Activated CD4-positive, alpha-beta memory T cell treated with anti-CD3 and anti-CD28 coated beads, Interleukin-2, amount 10 ng/mL, durations not matched to agents 7 days and 5 days (primary cell): ENCODE measurements at regions not wholly inside any gene's neighbourhood (a gene's known extent, or its start where the extent isn't known, plus 50 kb on each side); places are given as distances from the start of the nearest gene placed in this dataset.
"Not testable (repeated sequence)": the region's sequence is repeated elsewhere in the genome, so short reads cannot be mapped to it uniquely, and the experiment has no call there.

Experiments used
- CTCF ChIA-PET: fragments of 350-600 bp; sonication (Branson Sonifier 250); formaldehyde crosslinking; loops from one replicate; lab custom pipeline; 2021; ENCODE audit warnings: antibody characterized with exemption, inconsistent platforms; lab: Charles Lee
- POLR2A ChIA-PET: fragments of 350-600 bp; sonication (Branson Sonifier 250); formaldehyde crosslinking; loops from one replicate; lab custom pipeline; 2021; ENCODE audit warnings: antibody characterized with exemption; lab: Charles Lee
- DNase-seq: peaks from one replicate; pipeline ENCODE4 v3.0.0-alpha.2; 2020
- H3K27ac Mint-ChIP-seq: one replicate; pipeline ENCODE4 v1.8.0; 2021; ENCODE audit warnings: mild to moderate bottlenecking, mixed read lengths
- H3K27me3 Mint-ChIP-seq: one replicate; pipeline ENCODE4 v1.8.0; 2021; ENCODE audit warnings: mixed read lengths
- H3K36me3 Mint-ChIP-seq: one replicate; pipeline ENCODE4 v1.8.0; 2021; ENCODE audit warnings: low read depth, mixed read lengths
- H3K4me1 Mint-ChIP-seq: one replicate; pipeline ENCODE4 v1.8.0; 2021; ENCODE audit warnings: mixed read lengths
- H3K4me3 Mint-ChIP-seq: one replicate; pipeline ENCODE4 v1.8.0; 2021; ENCODE audit warnings: mild to moderate bottlenecking, mixed read lengths
- H3K9me3 Mint-ChIP-seq: one replicate; pipeline ENCODE4 v1.8.0; 2021; ENCODE audit warnings: mixed read lengths

GRCh38 chr2:154555710-154556109, 142.8 kb upstream of the KCNJ3 start:
- H3K27ac Mint-ChIP-seq, result no peak overlapping the region
- H3K9me3 Mint-ChIP-seq, result no peaks in the 10 kb centered on the region
- no peak for DNase-seq
- H3K4me3 Mint-ChIP-seq, result no peak overlapping the region
- ChIA-PET POLR2A (no interaction called here), CTCF (no interaction called here)
- H3K4me1 Mint-ChIP-seq, result no peaks in the 10 kb centered on the region
- H3K36me3 Mint-ChIP-seq, result no peaks in the 10 kb centered on the region
- no peaks in the 10 kb centered on the region for H3K27me3 Mint-ChIP-seq

- Mint-ChIP-seq H3K9me3 (no peaks in the 10 kb centered on the region), H3K4me3 (no peak overlapping the region), H3K36me3 (no peaks in the 10 kb centered on the region), H3K27ac (no peak overlapping the region), H3K4me1 (no peaks in the 10 kb centered on the region), H3K27me3 (no peaks in the 10 kb centered on the region)
- no peak for DNase-seq
- ChIA-PET CTCF (no interaction called here), POLR2A (no interaction called here)
Measured at GRCh38 chr2:154556146-154556545, 142.3 kb upstream of the KCNJ3 start.

GRCh38 chr2:154556607-154557006, 141.9 kb upstream of the KCNJ3 start:
- H3K4me3 Mint-ChIP-seq, result no peak overlapping the region
- no peaks in the 10 kb centered on the region for H3K4me1 Mint-ChIP-seq
- CTCF ChIA-PET, result no interaction called here
- POLR2A ChIA-PET, result no interaction called here
- H3K27me3 Mint-ChIP-seq, result no peaks in the 10 kb centered on the region
- H3K27ac Mint-ChIP-seq, result no peak overlapping the region
- no peaks in the 10 kb centered on the region for H3K36me3 Mint-ChIP-seq
- H3K9me3 Mint-ChIP-seq, result no peaks in the 10 kb centered on the region
- no peak for DNase-seq

GRCh38 chr2:154557906-154558305, 140.6 kb upstream of the KCNJ3 start:
- no peak for DNase-seq
- ChIA-PET POLR2A (no interaction called here), CTCF (no interaction called here)
- H3K4me3 Mint-ChIP-seq, result no peak overlapping the region
- no peaks in the 10 kb centered on the region for H3K9me3 Mint-ChIP-seq
- H3K27ac Mint-ChIP-seq, result no peak overlapping the region
- H3K36me3 Mint-ChIP-seq, result no peaks in the 10 kb centered on the region
- no peaks in the 10 kb centered on the region for H3K4me1 Mint-ChIP-seq
- no peaks in the 10 kb centered on the region for H3K27me3 Mint-ChIP-seq

GRCh38 chr2:154565433-154565832, 133.1 kb upstream of the KCNJ3 start:
- DNase-seq, result no peak
- ChIA-PET CTCF (no interaction called here), POLR2A (no interaction called here)
- H3K4me1 Mint-ChIP-seq, result no peaks in the 10 kb centered on the region
- H3K4me3 Mint-ChIP-seq, result no peak overlapping the region
- H3K27ac Mint-ChIP-seq, result no peak overlapping the region
- H3K36me3 Mint-ChIP-seq, result no peaks in the 10 kb centered on the region
- peaks cover 7% of the 10 kb centered on the region for H3K9me3 Mint-ChIP-seq
- H3K27me3 Mint-ChIP-seq, result no peaks in the 10 kb centered on the region

GRCh38 chr2:154568413-154568812, 130.1 kb upstream of the KCNJ3 start:
- peaks cover 7% of the 10 kb centered on the region for H3K9me3 Mint-ChIP-seq
- no peak overlapping the region for H3K27ac Mint-ChIP-seq
- DNase-seq, result no peak
- H3K4me3 Mint-ChIP-seq, result no peak overlapping the region
- H3K27me3 Mint-ChIP-seq, result no peaks in the 10 kb centered on the region
- CTCF ChIA-PET, result no interaction called here
- POLR2A ChIA-PET, result no interaction called here
- no peaks in the 10 kb centered on the region for H3K4me1 Mint-ChIP-seq
- no peaks in the 10 kb centered on the region for H3K36me3 Mint-ChIP-seq

- CTCF ChIA-PET, result no interaction called here
- Mint-ChIP-seq H3K27me3 (no peaks in the 10 kb centered on the region), H3K4me3 (no peak overlapping the region), H3K9me3 (peaks cover 7% of the 10 kb centered on the region), H3K36me3 (no peaks in the 10 kb centered on the region), H3K27ac (no peak overlapping the region), H3K4me1 (no peaks in the 10 kb centered on the region)
- no peak for DNase-seq
- POLR2A ChIA-PET, result no interaction called here
Measured at GRCh38 chr2:154570501-154570900, 128.0 kb upstream of the KCNJ3 start.

- CTCF ChIA-PET, result interaction anchor here (0.6 kb wide), 1 partner anchor 1564 kb away, joined by 4 read pairs; no protein-coding TSS in a partner anchor
- H3K4me1 Mint-ChIP-seq, H3K27ac Mint-ChIP-seq, H3K4me3 Mint-ChIP-seq, H3K36me3 Mint-ChIP-seq, H3K9me3 Mint-ChIP-seq, H3K27me3 Mint-ChIP-seq, DNase-seq, POLR2A ChIA-PET: not testable (repeated sequence)
Measured at GRCh38 chr2:154576699-154577098, 121.8 kb upstream of the KCNJ3 start.

- ChIA-PET POLR2A (no interaction called here), CTCF (no interaction called here)
- Mint-ChIP-seq H3K27ac (no peak overlapping the region), H3K36me3 (no peaks in the 10 kb centered on the region), H3K27me3 (no peaks in the 10 kb centered on the region), H3K4me1 (no peaks in the 10 kb centered on the region), H3K9me3 (peaks cover 2% of the 10 kb centered on the region), H3K4me3 (no peak overlapping the region)
- no peak for DNase-seq
Measured at GRCh38 chr2:154577390-154577789, 121.1 kb upstream of the KCNJ3 start.

GRCh38 chr2:154580767-154581166, 117.7 kb upstream of the KCNJ3 start:
- peaks cover 9% of the 10 kb centered on the region for H3K9me3 Mint-ChIP-seq
- ChIA-PET POLR2A (no interaction called here), CTCF (no interaction called here)
- H3K27ac Mint-ChIP-seq, result no peak overlapping the region
- no peak overlapping the region for H3K4me3 Mint-ChIP-seq
- H3K27me3 Mint-ChIP-seq, result no peaks in the 10 kb centered on the region
- no peak for DNase-seq
- H3K36me3 Mint-ChIP-seq, result no peaks in the 10 kb centered on the region
- no peaks in the 10 kb centered on the region for H3K4me1 Mint-ChIP-seq

- POLR2A ChIA-PET, DNase-seq, H3K27ac Mint-ChIP-seq, CTCF ChIA-PET, H3K9me3 Mint-ChIP-seq, H3K4me1 Mint-ChIP-seq, H3K4me3 Mint-ChIP-seq, H3K27me3 Mint-ChIP-seq, H3K36me3 Mint-ChIP-seq: not testable (repeated sequence)
Measured at GRCh38 chr2:154582694-154583093, 115.8 kb upstream of the KCNJ3 start.

- not testable (repeated sequence) for H3K27ac Mint-ChIP-seq, H3K36me3 Mint-ChIP-seq
Measured at GRCh38 chr2:154583274-154583673, 115.2 kb upstream of the KCNJ3 start.

GRCh38 chr2:154587739-154588138, 110.8 kb upstream of the KCNJ3 start:
- Mint-ChIP-seq H3K9me3 (peaks cover 3% of the 10 kb centered on the region), H3K27me3 (no peaks in the 10 kb centered on the region), H3K4me1 (no peaks in the 10 kb centered on the region), H3K27ac (no peak overlapping the region), H3K4me3 (no peak overlapping the region), H3K36me3 (no peaks in the 10 kb centered on the region)
- CTCF ChIA-PET, result no interaction called here
- POLR2A ChIA-PET, result no interaction called here
- DNase-seq, result no peak

More at GRCh38 chr2:154583274-154583673, 115.2 kb upstream of the KCNJ3 start:
- H3K9me3 Mint-ChIP-seq, CTCF ChIA-PET, POLR2A ChIA-PET, DNase-seq, H3K4me3 Mint-ChIP-seq, H3K4me1 Mint-ChIP-seq, H3K27me3 Mint-ChIP-seq: not testable (repeated sequence)

GRCh38 chr2:154588838-154589237, 109.7 kb upstream of the KCNJ3 start:
- no peak overlapping the region for H3K27ac Mint-ChIP-seq
- CTCF ChIA-PET, result interaction anchor here (0.6 kb wide), 1 partner anchor 8 kb away, joined by 4 read pairs; no protein-coding TSS in a partner anchor
- POLR2A ChIA-PET, result no interaction called here
- no peak for DNase-seq
- H3K4me1 Mint-ChIP-seq, result no peaks in the 10 kb centered on the region
- no peak overlapping the region for H3K4me3 Mint-ChIP-seq
- no peaks in the 10 kb centered on the region for H3K27me3 Mint-ChIP-seq
- no peaks in the 10 kb centered on the region for H3K36me3 Mint-ChIP-seq
- no peaks in the 10 kb centered on the region for H3K9me3 Mint-ChIP-seq
